ENCODE measurements at regions not wholly inside any gene's neighbourhood (a gene's known extent, or its start where the extent isn't known, plus 50 kb on each side); places are given as distances from the start of the nearest gene placed in this dataset.
A peak's percentile ranks its signal among the peaks of the same experiment; 100 is the strongest.

DNA sequence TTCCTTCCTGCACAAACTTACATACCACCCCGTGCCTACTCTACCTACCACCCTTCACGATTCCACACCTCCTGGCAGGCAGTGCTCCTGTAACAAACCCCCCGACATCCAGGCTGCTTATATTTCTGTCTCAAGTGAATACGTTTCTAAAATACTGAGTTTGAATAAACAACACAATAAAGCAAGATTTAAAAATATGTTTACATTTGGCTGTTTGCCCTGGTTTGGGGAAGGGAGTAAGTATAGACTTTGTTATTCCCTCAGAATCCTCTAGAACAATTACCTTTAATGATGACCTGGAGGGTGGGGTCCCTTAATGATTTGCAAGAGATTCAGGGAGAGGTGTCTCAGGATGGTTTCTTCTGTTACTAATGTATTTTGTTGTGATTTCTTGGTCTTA lies 402.6 kb upstream of the TBL1XR1 start:
- Histone ChIP-seq H3K36me3 (ENCODE audit: control insufficient read depth, insufficient read depth, low read length) (no peaks in the 10 kb centered on the region), H3K4me3 (ENCODE audit: low read length) (no peak overlapping the region), H3K27me3 (ENCODE audit: control insufficient read depth, insufficient read depth, low read length) (no peaks in the 10 kb centered on the region), H3K4me1 (ENCODE audit: control insufficient read depth, insufficient read depth, low read length) (peaks cover 42% of the 10 kb centered on the region), H3K27ac (ENCODE audit: low read depth, low read length) (peak overlapping the region; percentile 32), H3K9ac (ENCODE audit: low read length) (no peak overlapping the region)

DNA sequence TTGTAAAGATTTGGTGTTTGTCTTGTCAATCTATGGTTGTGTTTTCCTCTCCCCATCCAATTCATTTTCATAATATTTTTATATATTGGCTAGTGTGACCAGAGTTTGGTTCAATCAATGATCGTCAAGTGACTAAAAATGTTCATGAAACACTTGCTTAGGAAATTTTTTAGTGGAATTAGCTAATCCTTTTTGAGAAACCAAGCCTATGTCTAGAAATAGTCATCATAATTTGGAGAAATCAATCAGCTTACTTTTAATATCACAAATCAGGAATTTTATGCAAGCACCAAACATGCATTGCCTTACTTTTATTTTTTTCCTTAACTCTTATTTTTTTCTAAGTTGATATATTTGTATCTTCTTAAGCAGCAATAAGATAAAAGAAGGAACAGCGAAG lies 403.1 kb upstream of the TBL1XR1 start:
- H3K9ac ChIP-seq (ENCODE audit: low read length) = no peak overlapping the region
- no peaks in the 10 kb centered on the region for H3K36me3 ChIP-seq (ENCODE audit: control insufficient read depth, insufficient read depth, low read length)
- no peak overlapping the region for H3K27ac ChIP-seq (ENCODE audit: low read depth, low read length)
- no peaks in the 10 kb centered on the region for H3K27me3 ChIP-seq (ENCODE audit: control insufficient read depth, insufficient read depth, low read length)
- H3K4me3 ChIP-seq (ENCODE audit: low read length) = no peak overlapping the region
- peaks cover 42% of the 10 kb centered on the region for H3K4me1 ChIP-seq (ENCODE audit: control insufficient read depth, insufficient read depth, low read length)

GRCh38 chr3:177601152-177601551 lies 403.9 kb upstream of the TBL1XR1 start:
- no peak overlapping the region for H3K27ac ChIP-seq (ENCODE audit: low read depth, low read length)
- peaks cover 37% of the 10 kb centered on the region for H3K4me1 ChIP-seq (ENCODE audit: control insufficient read depth, insufficient read depth, low read length)
- no peak overlapping the region for H3K9ac ChIP-seq (ENCODE audit: low read length)
- H3K36me3 ChIP-seq (ENCODE audit: control insufficient read depth, insufficient read depth, low read length) = no peaks in the 10 kb centered on the region
- no peak overlapping the region for H3K4me3 ChIP-seq (ENCODE audit: low read length)
- no peaks in the 10 kb centered on the region for H3K27me3 ChIP-seq (ENCODE audit: control insufficient read depth, insufficient read depth, low read length)

- H3K4me1 ChIP-seq (ENCODE audit: control insufficient read depth, insufficient read depth, low read length) = peaks cover 29% of the 10 kb centered on the region
- H3K36me3 ChIP-seq (ENCODE audit: control insufficient read depth, insufficient read depth, low read length) = no peaks in the 10 kb centered on the region
- H3K4me3 ChIP-seq (ENCODE audit: low read length) = no peak overlapping the region
- H3K27ac ChIP-seq (ENCODE audit: low read depth, low read length) = no peak overlapping the region
- no peaks in the 10 kb centered on the region for H3K27me3 ChIP-seq (ENCODE audit: control insufficient read depth, insufficient read depth, low read length)
- no peak overlapping the region for H3K9ac ChIP-seq (ENCODE audit: low read length)
These were observed 405.4 kb upstream of the TBL1XR1 start for GRCh38 chr3:177602601-177603147.

GRCh38 chr3:177603148-177603603 lies 405.9 kb upstream of the TBL1XR1 start:
- Histone ChIP-seq H3K4me1 (ENCODE audit: control insufficient read depth, insufficient read depth, low read length) (peaks cover 28% of the 10 kb centered on the region), H3K4me3 (ENCODE audit: low read length) (no peak overlapping the region), H3K27me3 (ENCODE audit: control insufficient read depth, insufficient read depth, low read length) (no peaks in the 10 kb centered on the region), H3K9ac (ENCODE audit: low read length) (no peak overlapping the region), H3K27ac (ENCODE audit: low read depth, low read length) (no peak overlapping the region), H3K36me3 (ENCODE audit: control insufficient read depth, insufficient read depth, low read length) (no peaks in the 10 kb centered on the region)

GRCh38 chr3:177604181-177604580 lies 406.9 kb upstream of the TBL1XR1 start:
- Histone ChIP-seq H3K27me3 (ENCODE audit: control insufficient read depth, insufficient read depth, low read length) (no peaks in the 10 kb centered on the region), H3K4me1 (ENCODE audit: control insufficient read depth, insufficient read depth, low read length) (peaks cover 19% of the 10 kb centered on the region), H3K36me3 (ENCODE audit: control insufficient read depth, insufficient read depth, low read length) (no peaks in the 10 kb centered on the region), H3K27ac (ENCODE audit: low read depth, low read length) (no peak overlapping the region), H3K9ac (ENCODE audit: low read length) (no peak overlapping the region), H3K4me3 (ENCODE audit: low read length) (no peak overlapping the region)

GRCh38 chr3:177606891-177607290 lies 409.6 kb upstream of the TBL1XR1 start:
- Histone ChIP-seq H3K4me3 (ENCODE audit: low read length) (no peak overlapping the region), H3K9ac (ENCODE audit: low read length) (no peak overlapping the region), H3K4me1 (ENCODE audit: control insufficient read depth, insufficient read depth, low read length) (peaks cover 17% of the 10 kb centered on the region), H3K27me3 (ENCODE audit: control insufficient read depth, insufficient read depth, low read length) (no peaks in the 10 kb centered on the region), H3K36me3 (ENCODE audit: control insufficient read depth, insufficient read depth, low read length) (no peaks in the 10 kb centered on the region), H3K27ac (ENCODE audit: low read depth, low read length) (no peak overlapping the region)

DNA sequence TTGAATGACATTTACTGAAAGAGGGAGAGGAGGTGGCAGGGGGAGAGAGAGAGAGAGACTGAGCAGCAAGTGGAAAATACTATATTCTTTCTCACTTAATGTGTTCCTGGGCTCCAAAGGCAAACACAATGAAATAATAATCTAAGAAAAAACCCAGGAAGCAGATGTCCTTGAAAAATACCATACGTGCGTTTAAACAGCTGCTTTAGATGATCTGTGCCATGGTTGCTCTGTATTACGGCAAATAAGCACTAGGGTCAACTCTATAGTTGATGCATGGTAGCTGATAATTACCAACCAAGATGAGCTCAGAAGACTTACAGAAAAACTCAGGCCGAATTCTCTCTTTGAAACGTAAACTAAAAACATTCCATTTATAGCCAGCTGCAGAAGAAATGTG lies 410.3 kb upstream of the TBL1XR1 start:
- Histone ChIP-seq H3K36me3 (ENCODE audit: control insufficient read depth, insufficient read depth, low read length) (no peaks in the 10 kb centered on the region), H3K27ac (ENCODE audit: low read depth, low read length) (no peak overlapping the region), H3K9ac (ENCODE audit: low read length) (no peak overlapping the region), H3K4me3 (ENCODE audit: low read length) (no peak overlapping the region), H3K27me3 (ENCODE audit: control insufficient read depth, insufficient read depth, low read length) (no peaks in the 10 kb centered on the region), H3K4me1 (ENCODE audit: control insufficient read depth, insufficient read depth, low read length) (peaks cover 17% of the 10 kb centered on the region)

DNA sequence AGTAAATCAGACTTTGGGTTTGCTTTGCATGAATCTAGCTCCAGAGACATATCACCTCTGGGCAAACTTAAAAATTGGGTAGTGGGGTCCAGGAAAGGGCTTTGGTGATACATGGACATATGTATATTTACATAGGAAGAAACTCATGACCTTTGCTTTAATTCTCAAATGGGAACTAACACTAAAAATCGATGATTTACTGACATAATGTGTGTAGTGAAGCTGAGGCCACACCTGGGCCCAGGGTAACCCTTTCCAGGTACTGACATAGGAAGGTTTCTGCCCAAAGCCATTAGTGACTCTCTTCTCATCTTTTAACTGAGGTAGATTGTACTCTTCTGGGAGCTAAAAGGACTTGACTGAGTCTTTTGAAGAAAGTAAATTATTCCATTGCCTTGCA lies 411.2 kb upstream of the TBL1XR1 start:
- Histone ChIP-seq H3K4me1 (ENCODE audit: control insufficient read depth, insufficient read depth, low read length) (peaks cover 14% of the 10 kb centered on the region), H3K4me3 (ENCODE audit: low read length) (no peak overlapping the region), H3K36me3 (ENCODE audit: control insufficient read depth, insufficient read depth, low read length) (no peaks in the 10 kb centered on the region), H3K9ac (ENCODE audit: low read length) (no peak overlapping the region), H3K27ac (ENCODE audit: low read depth, low read length) (no peak overlapping the region), H3K27me3 (ENCODE audit: control insufficient read depth, insufficient read depth, low read length) (no peaks in the 10 kb centered on the region)

GRCh38 chr3:177609613-177610012 lies 412.3 kb upstream of the TBL1XR1 start:
- H3K9ac ChIP-seq (ENCODE audit: low read length) = no peak overlapping the region

GRCh38 chr3:177610262-177610661 lies 413.0 kb upstream of the TBL1XR1 start:
- H3K36me3 ChIP-seq (ENCODE audit: control insufficient read depth, insufficient read depth, low read length) = no peaks in the 10 kb centered on the region
- H3K4me3 ChIP-seq (ENCODE audit: low read length) = no peak overlapping the region
- H3K4me1 ChIP-seq (ENCODE audit: control insufficient read depth, insufficient read depth, low read length) = peaks cover 11% of the 10 kb centered on the region
- H3K27ac ChIP-seq (ENCODE audit: low read depth, low read length) = no peak overlapping the region
- H3K9ac ChIP-seq (ENCODE audit: low read length) = no peak overlapping the region
- no peaks in the 10 kb centered on the region for H3K27me3 ChIP-seq (ENCODE audit: control insufficient read depth, insufficient read depth, low read length)

More at GRCh38 chr3:177609613-177610012, 412.3 kb upstream of the TBL1XR1 start:
- H3K27ac ChIP-seq (ENCODE audit: low read depth, low read length) = no peak overlapping the region
- H3K27me3 ChIP-seq (ENCODE audit: control insufficient read depth, insufficient read depth, low read length) = no peaks in the 10 kb centered on the region
- H3K4me3 ChIP-seq (ENCODE audit: low read length) = no peak overlapping the region
- no peaks in the 10 kb centered on the region for H3K36me3 ChIP-seq (ENCODE audit: control insufficient read depth, insufficient read depth, low read length)
- peaks cover 11% of the 10 kb centered on the region for H3K4me1 ChIP-seq (ENCODE audit: control insufficient read depth, insufficient read depth, low read length)

DNA sequence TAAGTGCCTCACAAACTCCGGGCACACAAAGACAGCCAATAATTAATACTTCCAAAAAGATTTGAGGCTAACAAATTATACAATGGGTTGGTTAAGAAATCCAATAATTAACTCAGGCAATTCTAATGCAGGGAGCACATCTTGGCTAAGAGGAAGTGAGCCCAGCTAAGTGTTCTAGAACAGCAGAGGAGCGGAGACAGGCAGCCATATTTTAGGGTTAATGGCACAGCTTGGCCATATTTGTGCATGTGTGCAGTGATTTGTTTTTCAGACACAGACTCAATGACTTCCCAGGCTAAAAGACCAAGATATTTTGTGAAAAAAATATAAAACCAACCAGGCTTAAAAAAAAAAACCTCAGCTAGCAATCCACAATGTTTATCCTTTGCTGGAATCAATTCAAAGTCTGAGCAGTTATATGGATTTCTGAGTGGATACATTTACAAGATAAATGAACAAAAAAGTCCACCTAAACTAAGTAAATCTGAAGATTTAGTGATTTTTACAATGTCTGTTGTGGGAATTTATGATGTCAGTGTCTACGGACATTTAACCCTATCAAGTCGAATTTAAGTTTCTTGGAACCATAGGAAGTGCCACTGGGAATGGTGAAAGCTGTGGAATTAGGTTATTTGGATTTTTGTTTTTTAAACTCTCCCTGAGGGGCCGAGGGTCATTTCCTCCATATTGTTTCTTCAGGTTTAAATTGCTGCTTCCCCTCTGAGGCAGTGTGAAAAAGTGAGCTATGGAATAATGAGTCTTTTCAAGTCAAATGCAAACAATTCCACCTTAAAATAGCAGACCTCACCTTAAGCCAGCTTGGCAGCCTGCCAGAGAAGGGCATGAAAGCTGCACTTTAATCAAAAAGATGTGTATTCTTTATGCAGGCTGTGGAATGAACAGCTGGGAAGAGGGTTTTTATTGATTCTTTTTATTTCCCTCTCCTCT lies 413.7 kb upstream of the TBL1XR1 start:
- no peaks in the 10 kb centered on the region for H3K36me3 ChIP-seq (ENCODE audit: control insufficient read depth, insufficient read depth, low read length)
- H3K9ac ChIP-seq (ENCODE audit: low read length) = no peak overlapping the region
- H3K27ac ChIP-seq (ENCODE audit: low read depth, low read length) = no peak overlapping the region
- peaks cover 11% of the 10 kb centered on the region for H3K4me1 ChIP-seq (ENCODE audit: control insufficient read depth, insufficient read depth, low read length)
- H3K4me3 ChIP-seq (ENCODE audit: low read length) = no peak overlapping the region
- no peaks in the 10 kb centered on the region for H3K27me3 ChIP-seq (ENCODE audit: control insufficient read depth, insufficient read depth, low read length)

Measured in rectal smooth muscle tissue (tissue), 1 donor.